WI38 (cell line): ENCODE measurements at regions not wholly inside any gene's neighbourhood (a gene's known extent, or its start where the extent isn't known, plus 50 kb on each side); places are given as distances from the start of the nearest gene placed in this dataset.

Source experiments
- H3K4me3 ChIP-seq: 2 replicates; pipeline ENCODE4 v1.5.1; 2011; ENCODE audit warnings: low read depth, mild to moderate bottlenecking, control low read depth, low read length
- CTCF ChIP-seq: IDR thresholded peaks from 2 replicates; pipeline ENCODE4 v1.5.1; 2012; ENCODE audit warnings: low read depth, mild to moderate bottlenecking, control low read depth, low read length

GRCh38 chr16:86288716-86289294 lies 221.5 kb upstream of the FOXF1 start:
- H3K4me3 ChIP-seq: no peak overlapping the region
- TF ChIP-seq CTCF: no peak

- H3K4me3 ChIP-seq: no peak overlapping the region
- no peak for TF ChIP-seq CTCF
Observed at GRCh38 chr16:86289304-86289703, 221.0 kb upstream of the FOXF1 start.

- H3K4me3 ChIP-seq: no peak overlapping the region
- TF ChIP-seq CTCF: no peak
Observed at GRCh38 chr16:86289907-86290306, 220.4 kb upstream of the FOXF1 start.

- no peak overlapping the region for H3K4me3 ChIP-seq
- TF ChIP-seq CTCF: no peak
Observed at GRCh38 chr16:86291491-86291890, 218.8 kb upstream of the FOXF1 start.

- H3K4me3 ChIP-seq: no peak overlapping the region
- TF ChIP-seq CTCF: no peak
Observed at GRCh38 chr16:86292171-86292775, 218.1 kb upstream of the FOXF1 start.

DNA sequence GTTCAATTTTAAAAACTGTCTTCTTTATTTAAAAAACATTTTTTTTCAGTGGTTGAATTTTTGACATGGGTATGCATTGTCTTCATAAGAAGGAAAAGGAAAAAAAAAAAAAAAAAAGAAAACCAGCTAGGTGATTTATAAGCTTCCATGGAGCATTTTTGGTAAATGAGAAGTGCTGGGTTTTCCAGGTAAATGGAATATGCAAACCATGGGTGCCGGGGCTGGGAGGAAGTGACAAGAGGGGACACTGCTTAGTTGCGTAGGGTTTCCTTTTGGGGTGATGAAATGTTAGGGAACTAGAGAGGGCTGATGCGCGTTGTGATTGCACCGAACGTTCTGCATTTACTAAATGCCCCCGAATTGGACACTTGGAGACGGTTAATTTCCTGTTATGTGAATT lies 217.4 kb upstream of the FOXF1 start:
- no peak overlapping the region for H3K4me3 ChIP-seq
- no peak for TF ChIP-seq CTCF

DNA sequence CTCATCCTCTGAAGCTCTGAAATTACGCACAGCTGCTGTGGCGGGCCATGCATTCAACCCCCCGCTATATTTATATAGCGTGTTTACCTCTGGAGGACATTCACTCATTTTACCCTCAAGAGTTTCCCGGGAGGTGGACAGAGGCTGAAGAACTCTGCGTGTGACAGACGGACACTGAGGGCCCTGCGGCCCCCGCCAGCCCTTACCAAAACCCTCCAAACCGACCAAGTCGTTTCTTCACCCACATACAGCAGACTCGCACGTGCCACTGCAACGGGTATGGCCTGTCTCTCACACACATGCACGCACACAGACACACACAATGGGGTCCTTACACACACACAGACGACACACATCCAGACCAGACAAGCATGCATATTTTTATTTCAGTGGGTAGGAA lies 216.4 kb upstream of the FOXF1 start:
- TF ChIP-seq CTCF: no peak
- H3K4me3 ChIP-seq: no peak overlapping the region
